ENCODE measurements at regions not wholly inside any gene's neighbourhood (a gene's known extent, or its start where the extent isn't known, plus 50 kb on each side); places are given as distances from the start of the nearest gene placed in this dataset.
"Not testable (repeated sequence)": the region's sequence is repeated elsewhere in the genome, so short reads cannot be mapped to it uniquely, and the experiment has no call there.

DNA sequence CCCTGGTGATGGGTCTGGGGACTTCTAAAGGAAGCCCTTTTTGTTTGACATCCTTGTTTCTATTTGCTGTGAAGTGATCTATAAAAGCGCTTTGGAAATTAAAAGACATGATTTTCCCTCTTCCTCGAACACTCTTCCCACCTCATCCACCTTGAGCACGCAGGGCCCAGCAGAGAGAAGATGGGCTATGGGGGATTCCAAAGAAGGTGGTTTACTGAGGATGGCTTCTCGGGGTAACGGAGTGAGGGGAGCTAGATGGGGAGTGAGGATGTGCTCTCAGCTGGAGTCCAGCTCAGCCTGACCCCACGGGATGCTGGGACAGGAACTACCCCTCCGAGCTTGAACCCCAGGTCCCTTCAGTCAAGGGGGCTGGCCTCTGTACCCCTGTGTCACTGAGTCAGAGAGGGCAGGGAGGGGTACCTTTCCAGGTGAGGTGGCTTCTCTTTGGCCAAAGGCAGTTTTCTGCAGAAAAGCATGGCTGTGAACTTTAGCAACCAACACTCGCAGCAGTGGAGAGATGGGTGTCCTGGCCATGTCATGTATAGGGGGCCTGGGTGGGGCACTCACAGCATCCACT lies 180.7 kb upstream of the SMAD3 start:
- no peak for DNase-seq

DNA sequence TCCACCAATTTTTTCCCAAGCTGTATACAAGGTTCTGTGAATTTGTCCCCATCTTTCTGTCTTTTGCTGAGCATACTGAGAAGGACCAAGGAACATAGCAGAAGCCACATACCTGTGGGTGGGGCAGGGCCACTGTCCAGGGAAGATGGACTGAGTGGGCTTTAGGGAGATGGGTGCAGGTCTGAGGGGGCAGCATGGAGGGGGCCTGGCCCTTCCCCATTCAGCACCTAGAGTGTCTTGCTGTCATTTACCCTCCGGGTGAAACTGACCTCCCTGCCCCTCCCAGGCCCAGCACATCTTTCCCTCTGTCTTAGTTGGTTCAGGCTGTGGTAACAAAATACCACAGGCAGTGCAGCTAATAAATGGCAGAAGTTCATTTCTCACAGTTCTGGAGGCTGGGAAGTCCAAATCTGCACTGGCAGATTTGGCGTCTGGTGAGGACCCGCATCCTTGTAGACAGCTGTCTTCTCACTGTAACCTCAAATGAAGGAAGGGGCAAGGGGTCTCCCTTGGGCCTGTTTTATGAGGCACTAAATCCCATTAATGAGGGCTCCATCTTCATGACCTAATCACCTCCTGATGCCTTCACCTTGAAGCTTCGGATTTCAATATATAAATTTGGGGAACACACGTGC lies 180.0 kb upstream of the SMAD3 start:
- no peak for DNase-seq

DNA sequence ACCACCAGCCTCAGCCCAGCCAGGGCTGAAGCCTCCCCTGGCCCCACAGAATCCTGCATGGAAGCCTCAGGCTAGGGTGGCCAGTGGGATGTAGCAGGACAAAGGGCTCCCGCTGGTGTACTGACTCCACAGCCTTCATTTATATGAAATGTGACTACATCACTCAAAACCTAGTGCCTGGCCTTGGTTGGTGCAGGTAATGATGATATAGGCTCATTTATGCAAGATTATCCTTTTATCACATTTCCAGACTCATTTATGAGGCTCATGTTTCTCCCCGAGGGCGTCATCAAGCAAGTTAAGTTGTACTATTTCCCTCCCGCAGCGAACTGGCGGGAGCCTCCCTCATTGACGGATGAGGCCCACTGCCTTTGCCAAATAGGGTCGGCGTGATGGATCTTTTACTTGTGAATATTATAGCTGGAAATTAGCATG lies 179.1 kb upstream of the SMAD3 start:
- no peak for DNase-seq

DNA sequence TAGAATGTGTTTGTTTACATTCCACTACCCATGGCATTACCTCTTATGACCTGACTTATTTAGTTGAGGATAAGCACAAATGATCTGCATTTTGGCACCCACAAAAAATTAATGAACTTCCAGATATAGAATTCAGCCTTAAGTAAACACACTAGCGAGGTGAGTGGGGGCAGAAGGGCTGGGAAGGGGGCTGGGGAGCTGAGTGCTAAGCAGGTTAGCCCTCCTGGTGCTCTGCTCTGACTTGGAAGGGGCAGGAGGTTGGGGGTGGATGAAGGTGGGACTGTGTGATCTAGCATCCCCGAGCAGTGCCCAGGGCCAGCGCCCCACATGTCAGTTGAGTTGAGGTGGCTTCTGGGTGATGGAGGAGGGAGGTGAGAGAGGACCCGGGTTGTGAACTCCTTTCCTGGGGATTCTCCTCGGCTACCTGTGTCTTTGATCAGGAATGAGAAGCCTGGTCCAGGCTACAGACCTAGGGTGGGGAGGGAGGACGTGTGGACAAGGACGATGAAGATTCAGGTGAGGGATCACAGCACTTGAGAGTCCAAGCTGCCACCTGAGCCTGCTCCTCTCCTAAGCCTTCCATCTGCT lies 178.6 kb upstream of the SMAD3 start:
- no peak for DNase-seq

DNA sequence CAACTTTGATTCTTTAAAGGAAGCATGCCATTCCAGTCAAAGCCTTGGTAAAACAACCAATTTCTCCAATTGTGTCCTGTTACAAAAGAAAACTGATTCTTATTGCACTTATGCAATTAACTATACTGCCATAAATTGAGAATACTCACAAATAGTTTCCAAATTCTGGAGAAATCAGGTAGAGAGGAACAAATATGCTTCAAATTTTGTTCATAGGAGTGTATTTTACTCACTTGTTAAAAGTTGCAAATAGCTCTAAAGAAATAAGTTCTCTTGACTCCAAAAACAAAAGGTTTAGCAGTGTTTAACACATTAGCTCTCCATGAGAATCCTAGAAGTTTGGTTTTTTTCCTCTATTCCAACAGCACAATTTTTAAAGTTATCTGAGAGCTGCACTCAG lies 176.1 kb upstream of the SMAD3 start:
- DNase-seq: not testable (repeated sequence)

DNA sequence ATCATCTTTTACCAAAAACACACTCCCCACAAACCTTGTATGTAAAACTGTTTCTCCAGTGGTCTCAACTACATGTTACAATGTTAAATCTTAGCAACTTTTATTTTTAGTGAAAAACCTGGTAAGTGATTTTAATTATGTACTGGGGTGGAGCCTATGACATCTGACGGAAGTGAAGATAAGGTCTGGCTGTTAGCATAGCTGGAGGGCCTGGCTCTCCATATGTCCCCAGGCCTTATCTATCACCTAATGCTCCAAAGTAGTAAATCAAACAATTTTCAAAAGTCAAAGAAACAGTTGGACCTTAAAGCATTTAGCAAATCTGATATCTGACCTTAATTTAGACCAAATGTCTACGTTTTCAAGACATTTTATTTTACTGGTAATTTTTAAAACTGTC lies 173.6 kb upstream of the SMAD3 start:
- no peak for DNase-seq

DNA sequence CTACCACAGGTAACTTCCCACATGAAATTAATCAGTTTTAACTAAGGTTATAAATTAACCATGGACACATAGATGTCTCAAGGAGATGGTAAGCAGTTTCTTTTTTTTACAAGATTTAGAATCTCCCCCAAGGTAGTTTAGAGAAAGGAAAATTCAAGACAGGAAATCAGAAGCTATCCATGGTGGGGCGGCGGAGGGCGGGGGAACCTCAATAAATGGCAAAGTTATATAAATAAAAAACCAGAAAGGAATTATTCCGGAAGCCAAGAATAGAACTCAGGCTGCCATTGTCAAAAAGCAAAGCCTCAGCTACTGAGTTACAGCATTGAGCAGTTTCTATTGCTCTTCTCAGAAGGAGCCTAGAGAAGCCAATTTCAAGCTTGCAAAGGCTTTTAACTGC lies 172.1 kb upstream of the SMAD3 start:
- DNase-seq: no peak

DNA sequence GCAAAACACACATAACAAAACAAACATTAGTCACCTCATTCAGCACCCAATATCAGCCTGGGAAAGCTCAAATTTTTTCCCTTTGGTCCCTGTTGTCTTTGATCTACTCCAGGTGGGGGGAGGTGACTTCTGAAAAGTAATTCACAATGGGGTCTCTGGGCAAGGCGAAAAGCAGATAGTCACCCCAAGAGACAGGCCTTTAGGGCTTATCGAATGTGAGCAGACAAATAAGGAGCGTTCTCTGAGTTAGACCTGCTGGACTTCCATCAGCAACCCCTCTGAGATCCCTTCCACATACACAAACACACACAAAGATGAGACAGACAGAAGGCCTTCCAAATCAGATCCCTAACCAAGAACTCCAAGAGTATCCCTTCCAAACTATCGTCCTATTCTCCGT lies 171.0 kb upstream of the SMAD3 start:
- DNase-seq: no peak

DNA sequence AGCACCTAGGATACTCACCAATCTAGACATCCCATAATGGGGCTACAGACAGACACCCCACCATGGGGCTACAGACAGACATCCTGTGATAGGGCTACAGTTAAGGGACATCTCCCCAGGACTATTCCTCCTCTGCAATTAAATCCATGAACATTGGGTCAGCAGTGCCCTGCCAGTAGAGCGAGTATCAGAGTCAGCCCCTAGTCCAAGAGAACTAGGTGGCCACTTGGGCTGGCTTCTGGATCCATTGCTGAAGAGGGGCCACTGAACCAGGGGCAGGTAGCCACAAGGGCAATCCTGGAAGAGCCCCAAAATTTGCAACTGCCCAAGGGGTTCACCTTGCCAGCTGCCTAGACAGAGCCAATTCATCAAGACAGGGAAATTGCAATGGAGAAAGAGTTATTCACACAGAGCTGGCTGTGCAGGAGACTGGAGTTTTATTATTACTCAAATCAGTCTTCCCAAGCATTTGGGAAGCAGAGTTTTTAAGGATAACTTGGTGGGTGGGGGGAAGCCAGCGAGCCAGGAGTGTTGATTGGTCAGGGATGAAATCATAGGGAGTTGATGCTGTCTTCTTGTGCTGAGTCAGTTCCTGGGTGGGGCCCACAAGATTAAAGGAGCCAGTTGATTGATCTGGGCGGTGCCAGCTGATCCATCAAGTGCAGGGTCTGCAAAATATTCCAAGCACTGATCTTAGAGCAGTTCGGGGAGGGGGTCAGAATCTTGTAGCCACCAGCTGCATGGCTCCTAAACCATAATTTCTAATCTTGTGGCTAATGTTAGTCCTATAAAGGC lies 170.2 kb upstream of the SMAD3 start:
- DNase-seq: no peak

DNA sequence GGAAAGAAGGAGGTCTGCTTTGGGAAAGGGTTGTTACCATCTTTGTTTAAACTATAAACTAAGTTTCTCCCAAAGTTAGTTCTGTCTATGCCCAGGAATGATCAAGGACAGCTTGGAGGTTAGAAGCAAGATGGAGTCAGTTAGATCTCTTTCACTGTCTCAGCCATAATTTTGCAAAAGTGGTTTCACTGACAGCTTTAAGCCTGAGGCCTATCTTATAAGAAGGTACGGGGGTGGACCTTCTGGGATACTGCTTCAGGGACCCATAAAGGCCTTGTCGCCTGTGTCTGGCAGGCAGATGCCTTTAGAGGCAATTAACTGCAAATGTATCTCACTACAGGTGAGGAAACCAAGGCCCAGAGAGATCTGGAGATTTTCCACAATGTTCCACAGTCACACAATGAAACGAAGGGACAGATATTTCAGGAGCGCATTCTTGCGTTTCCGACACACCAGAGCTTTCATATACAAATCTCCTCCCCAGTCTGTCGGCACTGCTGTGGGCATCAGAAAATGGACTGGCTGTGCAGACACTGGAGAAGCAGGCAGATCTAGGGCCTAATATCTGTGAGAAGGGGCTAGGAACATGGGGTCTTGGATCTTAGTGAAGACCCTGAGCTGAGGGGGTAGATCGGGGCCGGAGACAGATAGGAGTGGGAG lies 169.5 kb upstream of the SMAD3 start:
- DNase-seq: no peak

DNA sequence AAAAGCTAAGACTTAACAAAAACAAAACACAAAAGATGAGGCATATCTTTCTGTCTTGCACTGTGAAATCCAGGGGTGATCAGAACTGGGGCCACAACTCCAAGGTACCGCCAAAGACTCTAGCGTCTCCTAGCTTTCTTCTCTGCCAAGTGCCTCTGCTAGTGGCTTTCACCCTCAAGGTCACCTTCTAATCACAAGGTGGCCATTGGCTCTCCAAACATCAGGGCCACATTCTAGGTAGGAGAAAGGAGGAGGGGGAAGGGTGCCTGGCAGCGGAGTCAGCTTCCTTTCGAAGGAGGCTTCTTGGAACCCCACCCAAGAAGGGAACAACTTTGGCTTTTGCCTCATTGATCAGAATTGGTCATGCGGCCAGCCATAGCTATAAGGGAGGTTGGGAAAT lies 168.8 kb upstream of the SMAD3 start:
- no peak for DNase-seq

DNA sequence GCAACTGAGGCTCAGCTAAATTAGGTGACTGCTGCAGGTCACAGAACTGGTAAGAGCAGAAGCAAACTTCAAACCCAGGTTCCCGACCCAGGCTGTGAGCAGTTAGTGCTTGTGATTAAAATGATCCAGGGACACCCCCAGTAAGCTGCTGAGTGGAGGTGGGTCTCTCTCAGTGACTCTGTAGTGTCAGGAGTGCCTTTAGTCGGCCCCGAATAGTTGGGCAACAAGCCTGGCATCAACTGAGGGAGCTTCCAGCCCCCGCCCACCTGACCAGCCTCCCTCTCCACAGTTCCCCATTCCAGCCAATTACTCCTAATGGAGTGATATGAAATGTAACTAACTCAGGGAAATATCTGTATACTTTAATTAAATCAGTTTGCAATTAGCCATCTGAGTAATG lies 168.0 kb upstream of the SMAD3 start:
- DNase-seq: no peak

DNA sequence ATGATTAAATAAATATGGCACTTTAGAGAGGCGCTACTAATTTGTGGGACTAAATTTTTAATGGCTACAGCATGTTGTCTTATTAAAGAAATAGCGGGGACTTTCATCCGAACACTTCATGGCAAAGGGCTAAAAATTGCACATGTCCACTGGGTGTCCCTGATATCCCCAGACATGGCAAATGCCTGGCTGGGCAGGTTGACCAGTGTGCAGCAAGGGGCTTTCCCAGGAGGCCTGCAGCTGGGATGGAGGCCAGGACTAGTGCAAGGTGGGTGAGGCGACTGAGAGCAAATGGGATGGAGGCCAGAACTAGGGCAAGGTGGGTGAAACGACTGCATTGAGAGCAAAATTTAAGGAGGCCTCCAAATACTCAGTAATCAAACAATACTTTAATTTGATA lies 167.4 kb upstream of the SMAD3 start:
- DNase-seq: no peak

DNA sequence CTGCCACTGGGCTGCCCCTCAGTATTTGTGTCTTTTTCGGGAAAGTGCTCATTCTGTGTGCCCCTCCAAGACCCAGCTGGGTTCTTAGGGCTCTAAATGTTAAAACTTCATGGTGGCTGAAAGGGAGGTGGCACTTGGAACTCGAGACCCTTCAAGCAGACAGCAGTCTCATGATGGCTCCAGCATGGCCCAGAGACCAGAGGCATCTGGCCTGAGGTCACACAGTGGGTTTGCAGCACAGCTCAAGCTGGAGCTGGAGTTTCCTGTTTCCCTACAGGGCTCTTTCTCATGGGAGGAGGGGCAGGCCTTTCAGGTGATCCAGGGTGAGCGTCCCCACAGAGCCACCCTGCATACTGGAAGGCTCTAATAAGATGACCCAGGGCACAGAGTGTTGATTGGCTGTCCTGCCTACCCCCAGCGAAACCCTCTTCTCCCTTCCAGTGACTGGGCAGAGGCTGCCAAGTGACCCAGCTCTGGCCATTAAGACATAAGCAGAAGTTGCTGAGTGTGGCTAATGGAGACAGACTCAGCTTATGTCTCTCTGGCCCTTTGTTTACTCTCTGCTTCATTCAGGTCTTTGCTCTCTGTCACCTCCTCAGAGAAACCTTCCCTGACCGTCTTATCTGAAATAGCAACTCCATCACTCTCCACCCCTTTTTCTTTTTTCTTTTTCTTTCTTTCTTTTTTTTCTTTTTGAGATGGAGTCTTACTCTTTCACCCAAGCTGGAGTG lies 166.6 kb upstream of the SMAD3 start:
- DNase-seq: no peak

DNA sequence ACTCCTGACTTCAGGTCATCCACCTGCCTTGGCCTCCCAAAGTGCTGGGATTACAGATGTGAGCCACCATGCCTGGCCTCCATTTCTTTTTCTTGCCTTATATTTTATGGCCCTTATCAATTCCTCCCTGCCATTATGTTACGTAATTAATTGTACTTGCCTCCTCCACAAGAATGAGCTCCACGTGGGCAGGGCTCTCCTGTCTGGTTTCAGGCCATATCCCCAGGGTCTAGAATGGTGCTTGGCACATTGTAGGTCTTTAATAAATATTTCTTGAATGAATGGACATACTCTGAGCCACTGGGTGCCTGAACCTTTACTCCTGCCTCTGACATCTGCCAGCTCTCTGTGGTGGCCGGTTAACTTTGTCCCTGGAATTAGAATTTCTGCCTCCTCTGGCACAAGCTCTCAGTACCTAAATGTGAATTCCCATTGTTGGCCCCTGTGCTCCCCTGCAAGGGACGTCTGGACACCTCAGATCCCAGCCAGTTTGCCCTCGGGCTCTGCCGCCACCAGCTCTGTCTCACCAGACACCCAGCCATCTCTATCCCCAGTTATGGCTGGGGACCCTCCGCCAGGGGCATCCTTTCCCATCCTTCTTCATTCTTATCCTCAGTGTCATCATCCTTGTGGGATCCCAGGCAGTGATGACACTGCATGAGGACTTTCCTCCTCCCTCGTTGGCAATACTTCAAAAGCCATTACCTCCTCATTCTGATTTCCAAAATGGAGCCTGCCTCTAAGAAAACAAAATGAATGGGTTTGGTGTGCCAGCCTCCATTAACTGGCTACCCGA lies 165.6 kb upstream of the SMAD3 start:
- no peak for DNase-seq

DNA sequence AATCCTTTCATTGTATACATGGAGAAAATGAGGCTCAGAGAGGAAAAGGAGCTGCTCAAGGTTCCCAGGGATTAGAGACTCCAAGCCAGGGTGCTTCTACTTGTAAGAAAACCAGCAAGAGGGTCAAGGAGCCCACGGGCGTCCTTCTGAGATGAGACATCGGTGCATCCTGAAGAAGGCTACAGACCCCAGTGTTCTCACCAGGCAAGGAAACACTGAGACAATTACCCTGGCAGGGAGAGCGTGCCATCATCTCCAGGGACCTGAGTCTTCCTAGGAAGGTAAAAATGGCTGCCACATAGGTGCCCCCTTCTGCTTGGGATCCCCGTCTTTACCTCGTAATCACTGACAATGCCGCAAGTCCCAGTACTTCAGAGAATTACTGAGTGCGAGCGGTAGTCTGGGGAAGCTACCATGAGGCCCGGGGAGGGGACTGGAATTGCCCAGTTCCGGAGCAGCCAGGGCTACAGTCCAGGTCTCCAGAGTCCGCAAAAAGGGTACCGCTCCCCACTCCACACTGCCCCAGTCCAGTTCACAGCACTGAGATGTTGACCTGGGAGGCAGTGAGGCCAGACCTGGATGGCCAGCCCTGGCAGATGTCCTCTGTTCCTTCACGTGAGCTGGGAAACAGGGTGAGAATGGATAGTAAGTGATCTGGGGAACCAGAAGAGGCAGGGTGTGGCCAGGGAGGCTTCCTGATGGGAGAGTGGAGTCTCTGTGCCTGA lies 164.7 kb upstream of the SMAD3 start:
- no peak for DNase-seq

DNA sequence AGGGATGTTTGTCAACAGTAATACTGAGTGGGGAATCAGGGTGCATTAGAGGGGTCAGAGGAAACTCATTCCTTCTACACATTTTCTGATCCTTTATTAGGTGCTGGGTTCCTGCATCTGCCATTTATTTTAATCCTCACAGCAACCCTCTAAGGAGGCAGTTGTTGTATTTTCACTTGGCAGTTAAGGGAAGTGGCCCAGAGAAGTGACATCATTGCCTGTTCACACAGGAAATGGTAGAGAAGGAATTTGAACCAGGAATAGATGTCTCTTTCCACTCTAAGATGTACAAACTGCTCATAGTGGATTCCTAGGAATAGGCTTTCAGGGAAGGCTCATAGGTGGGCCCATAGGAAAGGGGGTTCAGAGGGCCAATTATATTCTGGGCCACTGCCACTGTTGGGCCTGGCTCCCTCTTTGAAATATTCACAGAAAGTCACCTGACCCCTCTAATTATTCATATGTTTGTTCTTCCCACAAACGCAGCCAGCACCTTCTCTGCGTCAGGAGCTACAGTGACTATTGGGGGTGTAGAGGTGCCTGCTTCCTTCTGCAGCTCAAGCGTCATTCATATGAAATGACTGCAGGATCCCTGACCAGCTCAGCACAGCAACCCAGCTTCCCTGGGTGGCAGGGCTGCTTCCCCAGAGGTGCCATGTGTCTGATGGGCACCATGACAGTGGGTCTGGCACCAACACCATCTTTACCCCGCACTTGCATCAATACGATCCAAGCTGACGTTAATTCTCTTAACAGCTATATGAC lies 163.9 kb upstream of the SMAD3 start:
- DNase-seq: no peak

DNA sequence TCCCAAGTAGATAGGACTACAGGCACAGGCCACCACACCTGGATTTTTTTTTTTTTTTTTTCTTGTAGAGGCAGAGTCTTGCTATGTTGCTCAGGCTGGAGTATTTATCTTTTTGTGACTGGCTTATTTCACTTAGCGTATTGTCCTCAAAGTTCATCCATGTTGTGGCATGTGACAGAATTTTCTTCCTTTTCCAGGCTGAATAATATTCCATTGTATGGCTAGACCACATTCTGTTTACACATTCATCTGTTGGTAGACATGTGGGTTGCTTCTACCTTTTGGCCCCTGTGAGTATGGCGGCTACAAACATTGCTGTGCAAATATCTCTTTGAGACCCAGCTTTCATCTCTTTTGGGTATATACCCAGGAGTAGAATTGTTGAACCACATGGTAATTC lies 160.2 kb upstream of the SMAD3 start:
- no peak for DNase-seq

DNA sequence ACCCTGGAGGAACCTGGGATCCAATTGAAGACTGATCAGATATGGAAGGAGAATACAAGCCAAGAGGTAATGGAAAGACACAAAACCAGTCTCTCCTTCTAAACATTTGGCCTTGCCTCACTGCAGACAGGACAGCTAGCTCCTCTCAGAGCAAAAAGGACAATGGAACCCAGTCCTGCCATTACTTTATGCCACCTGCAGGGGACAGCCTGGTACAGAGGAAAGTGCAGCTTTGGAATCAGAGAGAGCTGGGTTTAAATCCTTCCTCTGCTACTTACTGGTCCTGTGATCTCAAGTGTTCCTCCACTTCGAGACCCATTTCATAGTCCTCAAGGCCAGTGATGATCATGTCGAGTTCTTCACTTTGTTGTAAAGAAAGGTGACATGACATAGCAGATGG lies 159.4 kb upstream of the SMAD3 start:
- DNase-seq: no peak

Data from DMS79 (cell line).